ENCODE measurements at regions not wholly inside any gene's neighbourhood (a gene's known extent, or its start where the extent isn't known, plus 50 kb on each side); places are given as distances from the start of the nearest gene placed in this dataset.

DNA sequence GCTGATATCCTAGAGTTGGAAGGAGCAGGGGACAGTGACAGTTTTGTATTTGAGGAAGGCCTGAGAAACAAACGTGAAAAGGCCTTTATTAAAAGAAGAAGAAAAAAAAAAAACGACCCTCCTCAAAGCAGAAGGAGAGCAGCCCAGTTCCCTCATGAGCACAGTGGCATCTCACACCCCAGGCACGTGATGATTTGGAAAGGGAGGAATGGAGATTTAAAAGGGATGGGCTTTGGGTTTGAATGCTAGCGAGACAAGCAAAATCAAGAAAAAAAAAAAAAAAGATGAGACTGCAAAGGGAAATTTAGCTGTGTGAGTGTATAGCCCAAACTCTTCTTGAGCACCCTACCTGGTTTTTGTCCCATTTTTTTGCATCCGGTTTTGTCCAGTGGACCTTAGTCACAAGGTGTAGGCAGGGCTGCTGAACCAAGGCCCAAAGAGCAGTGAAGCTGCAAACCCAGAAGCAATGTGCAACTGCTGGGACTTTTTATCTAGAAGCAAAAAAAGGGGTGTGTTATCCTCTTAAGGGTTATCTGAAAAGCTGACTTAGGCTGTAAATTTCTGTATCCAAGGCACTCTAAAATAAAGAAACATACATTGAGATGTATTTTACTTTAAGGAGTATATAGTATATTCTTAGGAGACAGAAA, 54.5 kb upstream of the RREB1 start:
- TF ChIP-seq ZNF384 (IDR thresholded peaks at IDR 0.05), result 0 out of 2 replicates have a peak, but pooled peaks have one; percentile 9
- TF ChIP-seq, protein P1, sequence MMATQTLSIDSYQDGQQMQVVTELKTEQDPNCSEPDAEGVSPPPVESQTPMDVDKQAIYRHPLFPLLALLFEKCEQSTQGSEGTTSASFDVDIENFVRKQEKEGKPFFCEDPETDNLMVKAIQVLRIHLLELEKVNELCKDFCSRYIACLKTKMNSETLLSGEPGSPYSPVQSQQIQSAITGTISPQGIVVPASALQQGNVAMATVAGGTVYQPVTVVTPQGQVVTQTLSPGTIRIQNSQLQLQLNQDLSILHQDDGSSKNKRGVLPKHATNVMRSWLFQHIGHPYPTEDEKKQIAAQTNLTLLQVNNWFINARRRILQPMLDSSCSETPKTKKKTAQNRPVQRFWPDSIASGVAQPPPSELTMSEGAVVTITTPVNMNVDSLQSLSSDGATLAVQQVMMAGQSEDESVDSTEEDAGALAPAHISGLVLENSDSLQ (IDR thresholded peaks at IDR 0.05), result no peak
- DNase-seq (ENCODE audit: extremely low spot score), result no peak
- ChIA-PET CTCF (no interaction called here), POLR2A (no interaction called here)

All from HEK293T (cell line).